ENCODE measurements at regions not wholly inside any gene's neighbourhood (a gene's known extent, or its start where the extent isn't known, plus 50 kb on each side); places are given as distances from the start of the nearest gene placed in this dataset.
A peak's percentile ranks its signal among the peaks of the same experiment; 100 is the strongest.
"Not testable (repeated sequence)": the region's sequence is repeated elsewhere in the genome, so short reads cannot be mapped to it uniquely, and the experiment has no call there.

- not testable (repeated sequence) for DNase-seq
Observed at GRCh38 chr9:41367301-41367700, 178.2 kb upstream of the ZNG1F start.

GRCh38 chr9:41361790-41362189 is 172.7 kb upstream of the ZNG1F start:
- not testable (repeated sequence) for DNase-seq

GRCh38 chr9:41359116-41359515 is 170.0 kb upstream of the ZNG1F start:
- DNase-seq, result peak; percentile 30

- DNase-seq, result peak; percentile 76
Observed at GRCh38 chr9:41358682-41359081, 169.6 kb upstream of the ZNG1F start.

GRCh38 chr9:41357918-41358404 is 168.8 kb upstream of the ZNG1F start:
- not testable (repeated sequence) for DNase-seq

GRCh38 chr9:41357350-41357748 is 168.2 kb upstream of the ZNG1F start:
- DNase-seq, result not testable (repeated sequence)

- peak; percentile 86 for DNase-seq
Observed at GRCh38 chr9:41356588-41357349, 167.7 kb upstream of the ZNG1F start.

GRCh38 chr9:41355712-41356450 is 166.8 kb upstream of the ZNG1F start:
- DNase-seq, result not testable (repeated sequence)

- peak; percentile 34 for DNase-seq
Observed at GRCh38 chr9:41354978-41355377, 165.9 kb upstream of the ZNG1F start.

GRCh38 chr9:41354060-41354934 is 165.2 kb upstream of the ZNG1F start:
- DNase-seq, result not testable (repeated sequence)

- DNase-seq, result not testable (repeated sequence)
Observed at GRCh38 chr9:41353026-41353425, 163.9 kb upstream of the ZNG1F start.

GRCh38 chr9:41352390-41352789 is 163.3 kb upstream of the ZNG1F start:
- DNase-seq, result not testable (repeated sequence)

GRCh38 chr9:41347893-41348292 is 158.8 kb upstream of the ZNG1F start:
- DNase-seq, result not testable (repeated sequence)

GRCh38 chr9:41332562-41332961 is 143.4 kb upstream of the ZNG1F start:
- DNase-seq, result not testable (repeated sequence)

- not testable (repeated sequence) for DNase-seq
Observed at GRCh38 chr9:41321277-41321676, 132.2 kb upstream of the ZNG1F start.

- not testable (repeated sequence) for DNase-seq
Observed at GRCh38 chr9:41308953-41309352, 119.8 kb upstream of the ZNG1F start.

- DNase-seq, result not testable (repeated sequence)
Observed at GRCh38 chr9:41285744-41286143, 96.6 kb upstream of the ZNG1F start.

GRCh38 chr9:41280299-41281238 is 91.5 kb upstream of the ZNG1F start:
- not testable (repeated sequence) for DNase-seq

GRCh38 chr9:41279437-41279836 is 90.3 kb upstream of the ZNG1F start:
- not testable (repeated sequence) for DNase-seq

GRCh38 chr9:41279033-41279432 is 89.9 kb upstream of the ZNG1F start:
- DNase-seq, result not testable (repeated sequence)

GRCh38 chr9:41273549-41274267 is 84.6 kb upstream of the ZNG1F start:
- peak; percentile 62 for DNase-seq

All from activated CD4-positive, alpha-beta T cell treated with anti-CD3 and anti-CD28 coated beads, Interleukin-2, amount 50 U/mL, for 1 hour (primary cell).